Loucy (cell line): ENCODE measurements at regions not wholly inside any gene's neighbourhood (a gene's known extent, or its start where the extent isn't known, plus 50 kb on each side); places are given as distances from the start of the nearest gene placed in this dataset.

Experiments used
- EZH2phosphoT487 ChIP-seq: fragments of 200-600 bp; IDR thresholded peaks from 2 replicates; pipeline ENCODE4 v1.6.1; 2018; ENCODE audit warnings: antibody characterized with exemption, mild to moderate bottlenecking, moderate library complexity, borderline replicate concordance
- TF ChIP-seq, protein P1 (sequence below): fragments of 200-600 bp; sonication (generic); conservative IDR thresholded peaks from 2 replicates; pipeline ENCODE4 v1.5.1; 2014; ENCODE audit warnings: mild to moderate bottlenecking, antibody characterized with exemption, low read length

DNA sequence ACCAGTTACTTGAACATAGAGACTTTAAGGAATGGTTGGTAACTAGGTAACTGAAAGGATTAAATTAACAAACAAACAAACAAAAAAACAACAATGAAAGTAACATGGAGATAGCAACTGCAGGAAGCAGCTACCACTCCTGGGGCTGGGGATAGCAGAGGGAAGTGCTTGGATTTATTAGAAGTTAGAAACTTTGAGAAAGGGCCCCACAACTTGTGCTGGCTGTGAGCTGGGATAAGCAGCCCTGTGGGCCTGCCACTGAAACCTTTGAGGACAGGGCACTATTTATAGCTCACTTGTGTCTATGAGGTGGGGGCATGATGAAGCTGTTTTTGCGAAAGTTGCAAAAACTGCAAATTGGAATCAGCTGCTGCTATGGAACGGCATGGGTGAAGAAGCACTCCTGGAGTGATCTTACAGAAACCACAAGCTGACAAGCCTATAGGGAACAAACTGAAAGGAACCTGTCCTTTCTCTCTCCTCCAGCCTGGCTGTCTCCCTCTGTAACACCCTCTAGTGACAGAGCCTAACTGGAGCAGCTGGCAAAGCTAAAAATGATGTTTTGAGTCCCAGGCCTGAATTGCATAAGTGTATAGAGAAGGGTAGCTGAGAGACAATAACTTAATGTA lies 91.4 kb upstream of the RANBP6 start:
- TF ChIP-seq, protein P1, sequence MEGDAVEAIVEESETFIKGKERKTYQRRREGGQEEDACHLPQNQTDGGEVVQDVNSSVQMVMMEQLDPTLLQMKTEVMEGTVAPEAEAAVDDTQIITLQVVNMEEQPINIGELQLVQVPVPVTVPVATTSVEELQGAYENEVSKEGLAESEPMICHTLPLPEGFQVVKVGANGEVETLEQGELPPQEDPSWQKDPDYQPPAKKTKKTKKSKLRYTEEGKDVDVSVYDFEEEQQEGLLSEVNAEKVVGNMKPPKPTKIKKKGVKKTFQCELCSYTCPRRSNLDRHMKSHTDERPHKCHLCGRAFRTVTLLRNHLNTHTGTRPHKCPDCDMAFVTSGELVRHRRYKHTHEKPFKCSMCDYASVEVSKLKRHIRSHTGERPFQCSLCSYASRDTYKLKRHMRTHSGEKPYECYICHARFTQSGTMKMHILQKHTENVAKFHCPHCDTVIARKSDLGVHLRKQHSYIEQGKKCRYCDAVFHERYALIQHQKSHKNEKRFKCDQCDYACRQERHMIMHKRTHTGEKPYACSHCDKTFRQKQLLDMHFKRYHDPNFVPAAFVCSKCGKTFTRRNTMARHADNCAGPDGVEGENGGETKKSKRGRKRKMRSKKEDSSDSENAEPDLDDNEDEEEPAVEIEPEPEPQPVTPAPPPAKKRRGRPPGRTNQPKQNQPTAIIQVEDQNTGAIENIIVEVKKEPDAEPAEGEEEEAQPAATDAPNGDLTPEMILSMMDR, result peak; percentile 58
- no peak for TF ChIP-seq EZH2phosphoT487
